ENCODE measurements at regions not wholly inside any gene's neighbourhood (a gene's known extent, or its start where the extent isn't known, plus 50 kb on each side); places are given as distances from the start of the nearest gene placed in this dataset.

DNA sequence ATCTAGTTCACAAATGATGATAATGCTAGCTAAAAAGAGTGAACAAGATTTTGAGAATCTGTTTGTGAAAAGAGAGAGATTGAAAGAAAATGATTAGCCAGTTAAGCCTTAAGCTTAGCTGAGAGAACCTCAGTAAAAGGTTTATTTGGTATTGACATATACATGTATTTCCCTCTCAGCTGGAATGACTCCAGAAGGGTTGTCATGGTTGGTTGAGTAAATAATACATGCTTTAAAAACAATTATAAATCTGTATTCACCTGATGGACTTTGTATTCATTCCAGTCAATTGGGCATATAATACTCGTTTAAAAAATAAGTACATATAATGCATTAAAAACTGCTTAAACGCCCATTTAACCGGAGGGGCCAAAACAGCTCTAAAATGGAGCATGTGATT lies 181.4 kb downstream of the GRB14 start:
- no peak for DNase-seq

GRCh38 chr2:164439235-164439634 lies 182.0 kb downstream of the GRB14 start:
- DNase-seq = no peak

GRCh38 chr2:164438490-164439205 lies 182.6 kb downstream of the GRB14 start:
- no peak for DNase-seq

- no peak for DNase-seq
These were observed 185.2 kb downstream of the GRB14 start for GRCh38 chr2:164436131-164436530.

DNA sequence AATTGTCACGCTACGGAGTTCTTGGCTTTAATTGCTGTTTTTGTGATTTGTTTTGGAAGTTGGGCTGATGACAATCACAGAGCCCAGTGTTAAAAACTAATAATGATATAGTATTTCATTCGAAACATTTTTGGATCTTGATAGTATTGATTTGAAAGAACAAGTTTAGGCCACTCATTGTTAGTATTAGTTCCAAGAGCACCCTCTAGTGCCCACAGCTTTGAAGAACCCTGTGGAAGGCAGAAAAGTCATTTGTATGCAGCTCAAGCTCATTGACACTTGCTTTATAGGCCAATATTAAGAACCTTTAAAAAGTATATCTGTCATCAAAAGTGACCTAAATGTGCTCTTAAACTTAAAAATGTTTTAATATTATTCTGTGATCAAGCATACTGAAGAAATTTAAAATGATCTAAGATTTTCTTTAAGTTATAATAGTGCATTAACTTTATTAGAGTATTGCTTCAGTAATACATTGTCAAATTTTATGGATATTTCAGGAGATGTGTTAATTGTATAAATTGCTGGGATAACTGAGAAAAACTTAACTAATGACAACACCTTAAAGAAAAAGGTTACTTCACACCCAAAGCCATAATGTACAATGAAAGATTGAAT lies 191.0 kb downstream of the GRB14 start:
- DNase-seq = peak; percentile 15

GRCh38 chr2:164429354-164429753 lies 191.9 kb downstream of the GRB14 start:
- no peak for DNase-seq

GRCh38 chr2:164427111-164427510 lies 194.2 kb downstream of the GRB14 start:
- no peak for DNase-seq

GRCh38 chr2:164420787-164421186 lies 200.5 kb downstream of the GRB14 start:
- DNase-seq = no peak

GRCh38 chr2:164412831-164413230 lies 208.5 kb downstream of the GRB14 start:
- DNase-seq = no peak

- no peak for DNase-seq
These were observed 231.9 kb downstream of the GRB14 start for GRCh38 chr2:164389411-164389810.

GRCh38 chr2:164388511-164388910 lies 232.8 kb downstream of the GRB14 start:
- peak; percentile 10 for DNase-seq

DNA sequence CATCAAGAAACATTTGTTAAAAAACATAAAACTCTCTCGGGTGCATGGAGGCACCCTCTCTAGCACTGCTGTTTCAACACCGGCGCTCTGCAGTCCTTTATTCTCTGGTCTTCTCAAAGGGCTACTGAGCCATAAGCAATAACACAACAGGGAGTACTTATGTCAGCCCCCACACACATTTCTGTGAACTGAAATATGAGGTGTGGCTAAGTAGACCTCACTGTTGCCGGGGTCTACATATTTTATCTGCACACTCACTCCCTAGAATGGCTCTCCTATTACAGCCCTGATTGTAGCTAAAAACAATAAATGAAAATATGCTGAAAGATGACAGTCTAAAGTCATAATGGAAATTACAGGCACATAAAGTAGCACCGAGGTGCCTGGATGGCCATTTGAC lies 235.1 kb downstream of the GRB14 start:
- no peak for DNase-seq

DNA sequence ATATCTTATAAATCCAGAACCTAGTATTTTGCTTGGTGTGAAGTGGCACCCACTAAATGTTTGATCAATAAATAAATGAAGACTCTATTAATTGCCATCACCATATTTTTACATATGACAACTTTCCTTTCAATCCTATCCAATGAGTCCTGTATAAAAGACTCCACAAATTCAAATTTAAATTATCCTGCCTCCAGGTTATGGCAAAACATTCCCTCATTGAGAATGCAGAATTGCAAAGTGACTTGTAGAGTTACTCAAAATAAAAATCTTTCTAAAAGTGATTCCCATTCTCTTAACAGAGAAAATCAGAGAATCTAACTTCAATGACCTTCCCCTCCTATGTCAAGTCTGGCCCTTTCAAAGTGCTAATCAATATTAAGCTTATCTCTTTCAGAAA lies 236.8 kb downstream of the GRB14 start:
- no peak for DNase-seq

DNA sequence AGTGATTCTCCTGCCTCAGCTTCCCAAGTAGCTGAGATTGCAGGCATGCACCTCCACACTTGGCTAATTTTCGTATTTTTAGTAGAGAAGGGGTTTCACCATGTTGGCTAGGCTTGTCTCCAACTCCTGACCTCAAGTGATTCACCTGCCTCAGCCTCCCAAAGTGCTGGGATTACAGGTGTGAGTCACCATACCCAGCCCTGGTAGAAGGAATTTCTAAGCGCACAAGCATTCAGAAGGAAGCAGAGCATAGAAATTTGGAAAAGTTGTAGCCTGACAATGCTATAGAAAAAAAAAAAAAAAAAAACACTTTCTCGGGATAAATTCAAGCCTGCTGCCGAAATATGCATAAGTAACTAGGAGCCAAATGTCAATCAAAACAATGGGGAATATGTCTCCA lies 249.4 kb downstream of the GRB14 start:
- no peak for DNase-seq

GRCh38 chr2:164369366-164369765 lies 251.9 kb downstream of the GRB14 start:
- no peak for DNase-seq

GRCh38 chr2:164368896-164369295 lies 252.4 kb downstream of the GRB14 start:
- no peak for DNase-seq

DNA sequence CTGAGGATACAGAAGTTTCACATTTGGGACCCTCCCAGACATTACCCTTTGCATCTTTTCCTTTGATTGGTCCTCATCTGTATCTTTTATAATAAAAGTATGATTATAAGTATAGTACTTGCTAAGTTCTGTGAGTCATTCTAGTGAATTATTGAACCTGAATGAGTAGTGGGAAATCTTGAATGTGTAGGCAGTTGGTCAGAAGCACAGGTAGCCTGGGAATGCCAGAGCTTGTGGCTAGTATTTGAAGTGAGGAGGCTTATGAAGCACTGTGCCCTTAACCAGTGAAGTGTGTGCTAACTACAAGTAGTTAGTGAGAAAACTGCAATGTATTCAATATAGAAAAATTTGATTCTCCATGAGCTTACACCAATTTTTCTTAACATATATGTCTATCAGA lies 257.6 kb downstream of the GRB14 start:
- DNase-seq = no peak

GRCh38 chr2:164351536-164351935 lies 269.7 kb downstream of the GRB14 start:
- DNase-seq = no peak

DNA sequence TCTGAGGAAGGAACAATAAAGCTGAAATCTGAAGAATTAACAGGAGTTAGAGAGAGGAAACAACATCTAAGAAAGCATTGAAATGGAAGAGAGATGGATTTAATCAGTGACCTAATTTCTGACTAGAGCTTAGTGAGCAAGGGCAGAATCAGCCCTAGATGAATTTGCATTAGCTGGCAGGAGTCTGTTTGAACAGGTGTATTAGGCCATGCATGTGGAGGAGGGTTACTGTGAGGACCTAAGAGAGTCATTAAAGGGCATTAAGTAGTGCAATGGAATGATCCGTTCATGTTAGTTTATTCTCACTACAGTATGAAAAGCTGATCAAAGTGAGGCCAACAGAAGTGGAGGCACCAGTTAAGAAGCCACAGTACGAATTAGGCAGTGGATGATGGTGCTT lies 285.3 kb downstream of the GRB14 start:
- DNase-seq = no peak

DNA sequence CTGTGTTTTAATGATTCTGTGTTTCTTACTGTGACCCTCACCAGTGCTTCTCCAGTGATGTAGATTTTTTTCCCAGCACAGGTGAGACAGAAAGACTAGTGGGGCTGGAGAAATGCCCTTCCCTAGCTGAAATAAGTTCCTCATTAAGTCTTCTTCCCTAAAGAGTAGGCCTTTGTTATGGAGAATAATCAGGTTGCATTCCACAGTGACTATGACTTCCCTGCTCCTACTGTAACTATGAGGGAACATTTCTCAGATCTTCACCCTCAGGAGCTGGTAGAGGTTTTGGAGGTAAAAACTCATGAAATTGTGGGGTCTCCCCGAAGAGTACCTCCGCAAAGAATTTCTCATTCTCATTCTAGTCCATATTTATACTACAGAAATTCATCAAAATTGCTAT lies 286.2 kb downstream of the GRB14 start:
- no peak for DNase-seq

GRCh38 chr2:164328310-164328709 lies 293.0 kb downstream of the GRB14 start:
- DNase-seq = no peak

DNA sequence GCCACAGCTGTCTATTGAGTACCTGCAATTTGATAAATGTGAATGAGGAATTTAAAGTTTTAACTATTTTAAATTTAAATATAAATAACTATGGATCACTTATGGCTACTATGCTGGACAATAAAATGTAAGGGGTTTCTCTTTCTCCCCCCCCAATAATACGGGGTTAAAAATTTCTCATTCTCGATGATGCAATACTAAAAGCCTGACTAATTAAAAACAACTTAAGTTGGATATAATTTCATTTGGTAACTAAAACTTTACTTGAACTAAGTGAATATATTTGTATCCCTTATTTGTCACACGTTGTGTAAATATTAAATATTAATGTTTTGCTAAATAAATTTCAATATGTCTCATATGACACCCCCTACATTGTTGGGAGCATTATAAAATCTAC lies 297.3 kb downstream of the GRB14 start:
- DNase-seq = no peak

DNA sequence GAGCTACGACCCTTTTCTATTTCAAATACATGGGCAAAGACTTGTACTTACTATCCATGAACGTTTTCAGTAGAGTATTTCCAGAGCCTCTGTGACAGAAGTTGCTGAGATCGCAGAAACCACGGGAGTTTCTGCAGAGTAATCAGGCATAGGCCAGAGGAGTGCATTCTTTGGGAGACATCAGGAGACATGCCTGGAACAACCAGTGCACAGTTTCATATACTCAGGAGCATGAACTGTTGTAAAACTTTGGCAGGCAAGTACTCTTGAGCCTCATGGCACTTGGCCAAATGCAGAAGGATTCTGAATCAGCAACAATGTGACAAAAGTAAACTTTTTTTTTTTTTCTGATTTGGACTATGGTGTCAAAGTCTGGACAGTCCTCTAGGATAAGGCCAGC lies 307.1 kb downstream of the GRB14 start:
- peak; percentile 5 for DNase-seq

DNA sequence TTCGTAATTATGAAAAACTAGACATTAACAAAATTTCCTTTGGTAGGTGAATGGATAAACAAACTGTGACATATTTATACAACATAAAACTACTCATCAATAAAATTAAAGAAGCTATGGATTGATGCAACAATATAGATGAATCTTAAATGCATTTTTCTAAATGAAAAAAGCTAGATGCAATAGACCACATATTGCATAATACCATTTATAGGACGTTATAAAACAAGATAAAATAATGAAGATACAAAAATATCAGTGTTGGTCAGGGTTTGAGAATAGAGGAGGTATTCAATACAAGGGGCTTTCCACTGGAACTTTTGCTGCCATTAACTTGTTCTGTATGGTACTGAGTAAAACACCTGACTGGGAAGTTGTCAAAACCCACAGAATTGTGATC lies 314.4 kb downstream of the GRB14 start:
- DNase-seq = no peak

Data from renal pelvis (tissue), 1 donor.